Tibial nerve (tissue), 4 donors: ENCODE measurements at regions not wholly inside any gene's neighbourhood (a gene's known extent, or its start where the extent isn't known, plus 50 kb on each side); places are given as distances from the start of the nearest gene placed in this dataset.

Experiments used
- DNase-seq, 2 donors: peaks; one replicate each; pipeline ENCODE4 v3.0.0-alpha.2; 2019; ENCODE audit warnings: low spot score in 2 of 2
- H3K27ac ChIP-seq, 4 donors: fragments of 200-600 bp; sonication (generic) in 3 of 4; one replicate each; pipeline ENCODE4 v1.5.1; 2017 to 2019; ENCODE audit warnings: mild to moderate bottlenecking in 1 of 4
- H3K27me3 ChIP-seq, 2 donors: fragments of 200-600 bp; sonication (generic) in 1 of 2; one replicate each; pipeline versions ENCODE4 v1.5.1 to v1.6.0; 2017 to 2019
- H3K36me3 ChIP-seq, 3 donors: fragments of 200-600 bp; sonication (generic); one replicate each; pipeline ENCODE4 v1.5.1; 2018 to 2019
- H3K4me1 ChIP-seq, 4 donors: fragments of 200-600 bp; sonication (generic) in 3 of 4; one replicate each; pipeline ENCODE4 v1.5.1; 2017 to 2019
- H3K4me3 ChIP-seq, 4 donors: fragments of 200-600 bp; sonication (generic) in 3 of 4; one replicate each; pipeline ENCODE4 v1.5.1; 2017 to 2019; ENCODE audit warnings: mild to moderate bottlenecking in 1 of 4, moderate library complexity in 1 of 4
- H3K9me3 ChIP-seq, 4 donors: fragments of 200-600 bp; sonication (generic) in 3 of 4; one replicate each; pipeline ENCODE4 v1.5.1; 2017 to 2019
- EP300 ChIP-seq, 2 donors: sonication (generic); formaldehyde crosslinking; IDR thresholded peaks; one replicate each; pipeline ENCODE4 v1.6.1; 2017; ENCODE audit warnings: antibody characterized with exemption in 2 of 2, mild to moderate bottlenecking in 1 of 2
- POLR2A ChIP-seq, 2 donors: fragments of 450-650 bp; IDR thresholded peaks; one replicate each; pipeline ENCODE4 v1.6.1; 2017; ENCODE audit warnings: antibody characterized with exemption in 2 of 2, mild to moderate bottlenecking in 2 of 2, moderate library complexity in 2 of 2
- WGBS, 2 donors: methylation state at CpG; one replicate each; pipeline ENCODE4 v1.1.5; 2018; 5-methylcytosine and 5-hydroxymethylcytosine counted together
- TF ChIP-seq, protein P1 (sequence below), 5 experiments: fragments of 200-600 bp in 3 of 5; fragments of 450-650 bp in 2 of 5; sonication (generic) in 3 of 5; IDR thresholded peaks; one replicate each; pipeline ENCODE4 v1.5.1; 2016 to 2019; ENCODE audit warnings: antibody characterized with exemption in 5 of 5, mild to moderate bottlenecking in 3 of 5, moderate library complexity in 2 of 5

DNA sequence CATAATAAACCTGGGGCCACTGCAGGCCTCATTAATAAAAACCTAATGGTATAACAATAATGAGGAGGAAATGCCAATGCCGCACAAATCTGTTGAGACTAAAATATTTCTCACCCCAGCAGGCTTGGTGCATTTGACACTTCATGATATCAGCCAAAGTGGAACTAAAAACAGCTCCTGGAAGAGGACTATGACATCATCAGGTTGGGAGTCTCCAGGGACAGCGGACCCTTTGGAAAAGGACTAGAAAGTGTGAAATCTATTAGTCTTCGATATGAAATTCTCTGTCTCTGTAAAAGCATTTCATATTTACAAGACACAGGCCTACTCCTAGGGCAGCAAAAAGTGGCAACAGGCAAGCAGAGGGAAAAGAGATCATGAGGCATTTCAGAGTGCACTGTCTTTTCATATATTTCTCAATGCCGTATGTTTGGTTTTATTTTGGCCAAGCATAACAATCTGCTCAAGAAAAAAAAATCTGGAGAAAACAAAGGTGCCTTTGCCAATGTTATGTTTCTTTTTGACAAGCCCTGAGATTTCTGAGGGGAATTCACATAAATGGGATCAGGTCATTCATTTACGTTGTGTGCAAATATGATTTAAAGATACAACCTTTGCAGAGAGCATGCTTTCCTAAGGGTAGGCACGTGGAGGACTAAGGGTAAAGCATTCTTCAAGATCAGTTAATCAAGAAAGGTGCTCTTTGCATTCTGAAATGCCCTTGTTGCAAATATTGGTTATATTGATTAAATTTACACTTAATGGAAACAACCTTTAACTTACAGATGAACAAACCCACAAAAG is 580.9 kb upstream of the TMEFF2 start:
- H3K4me1 ChIP-seq = no peaks in the 10 kb centered on the region
- no peak for DNase-seq
- 65 to 71% methylated on average over 6 of the region's 6 CpGs for WGBS, 2 donors

DNA sequence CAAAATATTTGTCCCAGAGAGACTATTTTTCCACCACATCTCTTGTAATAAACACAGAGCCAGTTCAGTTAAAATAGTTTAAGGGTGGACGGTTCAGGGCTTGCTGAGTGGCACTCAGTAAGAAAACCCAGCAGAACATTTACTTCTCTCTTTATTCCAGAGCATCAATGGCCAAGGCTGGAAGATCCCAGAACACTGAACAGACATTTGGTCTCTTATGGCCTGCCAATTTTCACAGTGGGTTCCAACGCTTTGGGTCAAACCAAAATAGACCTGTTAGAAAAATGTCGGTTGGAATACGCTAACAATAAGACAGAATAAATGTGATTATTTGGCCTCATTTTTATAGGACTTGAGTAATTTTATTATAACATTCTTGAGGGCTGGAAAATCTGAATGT is 580.3 kb upstream of the TMEFF2 start:
- Histone ChIP-seq H3K36me3 (no peaks in the 10 kb centered on the region), H3K27me3 (no peaks in the 10 kb centered on the region), H3K4me1 (no peaks in the 10 kb centered on the region), H3K27ac (no peak overlapping the region), H3K4me3 (no peak overlapping the region), H3K9me3 (no peaks in the 10 kb centered on the region)
- TF ChIP-seq, protein P1, sequence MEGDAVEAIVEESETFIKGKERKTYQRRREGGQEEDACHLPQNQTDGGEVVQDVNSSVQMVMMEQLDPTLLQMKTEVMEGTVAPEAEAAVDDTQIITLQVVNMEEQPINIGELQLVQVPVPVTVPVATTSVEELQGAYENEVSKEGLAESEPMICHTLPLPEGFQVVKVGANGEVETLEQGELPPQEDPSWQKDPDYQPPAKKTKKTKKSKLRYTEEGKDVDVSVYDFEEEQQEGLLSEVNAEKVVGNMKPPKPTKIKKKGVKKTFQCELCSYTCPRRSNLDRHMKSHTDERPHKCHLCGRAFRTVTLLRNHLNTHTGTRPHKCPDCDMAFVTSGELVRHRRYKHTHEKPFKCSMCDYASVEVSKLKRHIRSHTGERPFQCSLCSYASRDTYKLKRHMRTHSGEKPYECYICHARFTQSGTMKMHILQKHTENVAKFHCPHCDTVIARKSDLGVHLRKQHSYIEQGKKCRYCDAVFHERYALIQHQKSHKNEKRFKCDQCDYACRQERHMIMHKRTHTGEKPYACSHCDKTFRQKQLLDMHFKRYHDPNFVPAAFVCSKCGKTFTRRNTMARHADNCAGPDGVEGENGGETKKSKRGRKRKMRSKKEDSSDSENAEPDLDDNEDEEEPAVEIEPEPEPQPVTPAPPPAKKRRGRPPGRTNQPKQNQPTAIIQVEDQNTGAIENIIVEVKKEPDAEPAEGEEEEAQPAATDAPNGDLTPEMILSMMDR (IDR thresholded peaks at IDR 0.05) = no peak
- no peak for TF ChIP-seq POLR2A (IDR thresholded peaks at IDR 0.05)
- TF ChIP-seq EP300 (IDR thresholded peaks at IDR 0.05) = no peak
- WGBS, 2 donors = 88 to 92% methylated on average over 4 of the region's 4 CpGs
- no peak for DNase-seq

More for the DNA sequence above, 580.9 kb upstream of the TMEFF2 start:
- no peaks in the 10 kb centered on the region for H3K27me3 ChIP-seq
- H3K27ac ChIP-seq = no peak overlapping the region
- H3K4me3 ChIP-seq = no peak overlapping the region
- TF ChIP-seq EP300 (IDR thresholded peaks at IDR 0.05) (no peak), POLR2A (IDR thresholded peaks at IDR 0.05) (no peak)
- TF ChIP-seq, protein P1 (IDR thresholded peaks at IDR 0.05) = no peak
- H3K36me3 ChIP-seq = no peaks in the 10 kb centered on the region
- no peaks in the 10 kb centered on the region for H3K9me3 ChIP-seq

DNA sequence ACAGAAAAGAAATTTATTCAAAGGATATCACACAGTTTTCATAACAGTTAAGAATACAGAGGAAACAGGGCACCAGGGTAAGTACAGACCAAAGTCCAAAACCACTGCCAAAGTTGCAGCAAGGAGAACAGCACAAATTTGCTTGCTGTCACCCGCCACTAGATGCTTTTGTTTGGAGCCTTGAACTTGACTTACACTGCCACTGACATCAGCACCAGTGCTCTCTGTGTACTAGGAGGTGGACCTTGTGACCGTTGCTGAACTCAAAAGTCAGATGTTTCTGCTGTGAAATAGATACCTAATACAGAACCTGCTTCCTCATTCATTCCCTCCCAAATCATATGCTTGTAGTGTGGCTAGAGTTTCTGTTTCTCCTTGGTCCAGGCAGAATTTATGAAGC is 578.3 kb upstream of the TMEFF2 start:
- Histone ChIP-seq H3K36me3 (no peaks in the 10 kb centered on the region), H3K27ac (no peak overlapping the region), H3K9me3 (no peaks in the 10 kb centered on the region), H3K27me3 (no peaks in the 10 kb centered on the region), H3K4me3 (no peak overlapping the region), H3K4me1 (no peaks in the 10 kb centered on the region)
- no peak for DNase-seq
- TF ChIP-seq EP300 (IDR thresholded peaks at IDR 0.05) (no peak), POLR2A (IDR thresholded peaks at IDR 0.05) (no peak)
- TF ChIP-seq, protein P1 (IDR thresholded peaks at IDR 0.05) = no peak
- 53 to 65% methylated on average over 2 of the region's 2 CpGs for WGBS, 2 donors

DNA sequence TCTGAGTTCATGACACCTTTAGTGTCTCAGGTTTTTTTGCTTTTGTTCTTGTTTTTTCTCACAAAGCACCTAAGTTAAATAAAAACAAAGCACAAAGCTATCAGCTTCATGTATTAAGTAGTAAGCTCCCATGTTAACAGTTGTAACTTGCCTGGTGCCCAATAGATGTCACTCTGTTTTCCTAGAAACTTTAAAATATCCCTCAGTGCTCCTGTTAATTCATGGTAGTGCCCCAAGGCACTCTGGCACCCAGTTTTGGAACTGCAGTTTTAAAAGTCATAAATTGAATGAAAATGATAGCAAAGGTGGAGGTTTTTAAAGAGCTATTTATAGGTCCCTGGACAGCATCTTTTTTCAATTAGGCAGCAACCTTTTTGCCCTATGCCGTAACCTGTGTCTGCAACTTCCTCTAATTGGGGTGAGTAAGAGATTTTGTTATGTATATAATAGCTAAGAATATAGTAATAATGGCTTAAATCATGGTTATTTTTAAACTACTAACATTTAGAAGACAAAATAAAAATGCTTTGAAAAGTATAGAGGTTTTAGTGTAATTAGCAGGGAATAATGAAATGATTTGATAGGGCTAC is 555.0 kb upstream of the TMEFF2 start:
- 81% methylated on average over 1 of the region's 1 CpG for WGBS, 2 donors
- Histone ChIP-seq H3K4me3 (no peak overlapping the region), H3K27me3 (no peaks in the 10 kb centered on the region), H3K4me1 (no peaks in the 10 kb centered on the region), H3K27ac (no peak overlapping the region), H3K36me3 (no peaks in the 10 kb centered on the region), H3K9me3 (no peaks in the 10 kb centered on the region)
- no peak for DNase-seq
- TF ChIP-seq POLR2A (IDR thresholded peaks at IDR 0.05) (no peak), EP300 (IDR thresholded peaks at IDR 0.05) (no peak)
- TF ChIP-seq, protein P1 (IDR thresholded peaks at IDR 0.05) = no peak

DNA sequence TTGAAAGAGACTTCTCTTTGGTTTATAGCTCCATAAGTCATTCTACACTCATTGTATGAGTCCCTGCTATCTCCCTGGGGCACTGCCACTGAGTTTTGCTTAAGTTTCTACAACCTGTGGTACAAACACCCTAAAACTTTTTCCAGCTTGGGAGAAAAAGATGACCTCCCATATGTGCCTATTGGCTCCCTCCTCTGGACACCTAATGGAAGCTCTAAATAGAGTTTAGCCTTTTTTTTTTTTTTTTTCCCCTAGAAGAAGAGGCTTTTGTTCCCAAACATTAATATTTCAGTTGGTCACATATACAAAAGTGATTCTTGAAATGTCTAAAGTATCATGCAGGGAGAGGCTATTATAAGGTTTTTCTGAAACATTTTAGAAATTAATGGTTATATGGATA is 547.2 kb upstream of the TMEFF2 start:
- no peak overlapping the region for H3K4me3 ChIP-seq
- TF ChIP-seq EP300 (IDR thresholded peaks at IDR 0.05) (no peak), POLR2A (IDR thresholded peaks at IDR 0.05) (no peak)
- TF ChIP-seq, protein P1 (IDR thresholded peaks at IDR 0.05) = no peak
- no peaks in the 10 kb centered on the region for H3K4me1 ChIP-seq
- no peaks in the 10 kb centered on the region for H3K27me3 ChIP-seq
- no peak for DNase-seq
- peaks cover 0 to 3% (median 0%) of the 10 kb centered on the region in 4 donors for H3K9me3 ChIP-seq
- H3K36me3 ChIP-seq = no peaks in the 10 kb centered on the region
- H3K27ac ChIP-seq = no peak overlapping the region
